Mesendoderm (in vitro differentiated cells): ENCODE measurements at regions not wholly inside any gene's neighbourhood (a gene's known extent, or its start where the extent isn't known, plus 50 kb on each side); places are given as distances from the start of the nearest gene placed in this dataset.
A peak's percentile ranks its signal among the peaks of the same experiment; 100 is the strongest.

ENCODE experiments used
- DNase-seq: peaks from one replicate; pipeline ENCODE4 v3.0.0; 2013
- H2AK5ac ChIP-seq: 2 replicates; pipeline ENCODE4 v1.6.1; 2013; ENCODE audit warnings: low read length, inconsistent platforms
- H2BK120ac ChIP-seq: 2 replicates; pipeline ENCODE4 v1.6.1; 2013; ENCODE audit warnings: low read depth, mild to moderate bottlenecking, low read length, moderate library complexity, mixed read lengths
- H2BK15ac ChIP-seq: replicated peaks from 2 replicates; pipeline ENCODE4 v1.6.1; 2013; ENCODE audit warnings: low read depth, mild to moderate bottlenecking, moderate library complexity
- H2BK5ac ChIP-seq: 2 replicates; pipeline ENCODE4 v1.6.1; 2013; ENCODE audit warnings: low read length, inconsistent platforms
- H3K18ac ChIP-seq: 2 replicates; pipeline ENCODE4 v1.6.1; 2013; ENCODE audit warnings: mild to moderate bottlenecking, low read length, mixed read lengths
- H3K23ac ChIP-seq: one replicate; pipeline ENCODE4 v1.6.1; 2013; ENCODE audit warnings: low read length
- H3K27ac ChIP-seq: 2 replicates; pipeline ENCODE4 v1.5.1; 2013; ENCODE audit warnings: low read depth, mild to moderate bottlenecking, inconsistent platforms, low read length, moderate library complexity
- H3K27me3 ChIP-seq: 2 replicates; pipeline ENCODE4 v1.6.1; 2013; ENCODE audit warnings: low read length, control low read depth, mild to moderate bottlenecking, inconsistent platforms; ENCODE audit not compliant: insufficient read depth, poor library complexity
- H3K36me3 ChIP-seq: 2 replicates; pipeline ENCODE4 v1.6.1; 2013; ENCODE audit warnings: low read length, inconsistent platforms; ENCODE audit not compliant: control insufficient read depth, insufficient read depth
- H3K4ac ChIP-seq: one replicate; pipeline ENCODE4 v1.6.1; 2013; ENCODE audit warnings: low read depth, mild to moderate bottlenecking, low read length, moderate library complexity
- H3K4me1 ChIP-seq: 2 replicates; pipeline ENCODE4 v1.6.1; 2013; ENCODE audit warnings: low read depth, low read length, inconsistent platforms; ENCODE audit not compliant: control insufficient read depth
- H3K4me2 ChIP-seq: 2 replicates; pipeline ENCODE4 v1.6.1; 2013; ENCODE audit warnings: low read length
- H3K4me3 ChIP-seq: 2 replicates; pipeline ENCODE4 v1.5.1; 2013; ENCODE audit warnings: mild to moderate bottlenecking, low read length
- H3K56ac ChIP-seq: one replicate; pipeline ENCODE4 v1.6.1; 2013; ENCODE audit warnings: low read length
- H3K79me1 ChIP-seq: 2 replicates; pipeline ENCODE4 v1.6.1; 2013; ENCODE audit warnings: low read length, inconsistent platforms
- H3K79me2 ChIP-seq: 2 replicates; pipeline ENCODE4 v1.6.1; 2013; ENCODE audit warnings: mild to moderate bottlenecking, low read length; ENCODE audit not compliant: control insufficient read depth, insufficient read depth
- H3K9ac ChIP-seq: 2 replicates; pipeline ENCODE4 v1.6.1; 2013; ENCODE audit warnings: low read length, inconsistent platforms
- H4K5ac ChIP-seq: one replicate; pipeline ENCODE4 v1.6.1; 2013; ENCODE audit warnings: low read length
- H4K8ac ChIP-seq: one replicate; pipeline ENCODE4 v1.6.1; 2013; ENCODE audit warnings: low read depth, mild to moderate bottlenecking, control low read depth, low read length, moderate library complexity
- WGBS: extraction: QIAGEN DNeasy Blood & Tissue Kit; methylation state at CpG from one replicate; pipeline ENCODE4 v1.1.7; 2013; ENCODE audit warnings: low lambda C conversion rate, missing lambda C conversion rate; ENCODE audit not compliant: insufficient coverage; ENCODE audit errors: extremely low coverage; 5-methylcytosine and 5-hydroxymethylcytosine counted together

DNA sequence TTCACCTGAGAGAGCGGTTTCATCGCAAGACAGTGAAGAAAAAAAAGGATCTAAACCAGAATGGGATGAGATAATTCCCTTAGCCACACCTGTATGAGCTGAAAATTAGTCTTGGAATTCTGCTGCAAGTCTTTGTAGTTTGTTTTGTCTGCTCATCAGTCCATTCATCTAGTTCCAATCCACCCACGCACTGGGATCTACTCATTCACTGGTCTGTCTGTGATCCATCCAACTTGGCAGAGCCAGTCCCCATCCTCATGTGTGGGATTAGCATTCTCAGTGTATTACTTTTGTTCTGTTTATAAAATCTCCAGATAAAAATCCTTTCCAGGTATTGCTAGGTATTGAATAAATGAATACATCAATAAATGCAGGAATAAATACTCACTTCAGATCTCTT lies 266.5 kb upstream of the USP24 start:
- Histone ChIP-seq H2BK5ac (no peak overlapping the region), H3K4ac (no peak overlapping the region), H3K79me1 (no peaks in the 10 kb centered on the region), H3K4me3 (no peak overlapping the region), H3K4me2 (no peak overlapping the region), H3K36me3 (no peaks in the 10 kb centered on the region), H4K5ac (no peak overlapping the region), H2BK120ac (no peak overlapping the region), H3K18ac (no peak overlapping the region), H4K8ac (no peak overlapping the region), H3K27me3 (no peaks in the 10 kb centered on the region), H2AK5ac (no peak overlapping the region), H3K23ac (no peak overlapping the region), H3K27ac (no peak overlapping the region), H3K9ac (no peak overlapping the region), H3K79me2 (no peaks in the 10 kb centered on the region), H3K4me1 (no peaks in the 10 kb centered on the region), H3K56ac (no peak overlapping the region), H2BK15ac (no peak overlapping the region)
- DNase-seq: no peak
- no CpG with 5 or more reads among the region's 3 CpGs for WGBS

- Histone ChIP-seq H3K4me2 (no peak overlapping the region), H2BK120ac (no peak overlapping the region), H3K4me3 (no peak overlapping the region), H4K8ac (no peak overlapping the region), H3K4me1 (no peaks in the 10 kb centered on the region), H3K79me2 (no peaks in the 10 kb centered on the region), H3K23ac (no peak overlapping the region), H3K56ac (no peak overlapping the region), H3K36me3 (no peaks in the 10 kb centered on the region), H4K5ac (no peak overlapping the region), H3K79me1 (no peaks in the 10 kb centered on the region), H2AK5ac (no peak overlapping the region), H3K27me3 (no peaks in the 10 kb centered on the region), H3K9ac (no peak overlapping the region), H3K18ac (no peak overlapping the region), H2BK5ac (no peak overlapping the region), H3K27ac (no peak overlapping the region), H2BK15ac (no peak overlapping the region), H3K4ac (no peak overlapping the region)
- WGBS: no CpG with 5 or more reads among the region's 2 CpGs
- no peak for DNase-seq
Measured at GRCh38 chr1:55480029-55480795, 265.0 kb upstream of the USP24 start.

DNA sequence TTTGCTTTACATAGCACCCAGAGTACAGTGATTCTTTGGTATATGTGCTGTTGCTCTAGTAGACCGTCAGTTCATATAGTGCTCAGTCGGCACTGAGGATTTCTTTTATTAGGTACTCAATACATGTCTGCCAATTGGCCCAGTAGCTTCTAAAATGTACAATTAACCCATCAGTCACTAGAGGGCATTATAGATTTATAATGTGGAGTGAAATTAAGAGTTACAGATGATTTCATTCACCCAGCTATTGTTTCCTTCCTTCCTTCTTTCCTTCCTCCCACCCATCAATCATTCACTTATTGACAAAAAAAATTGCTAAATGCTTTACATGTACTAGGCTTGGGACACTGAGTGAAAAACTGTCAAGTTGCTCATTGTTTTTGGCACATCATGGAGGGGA lies 263.6 kb upstream of the USP24 start:
- Histone ChIP-seq H3K9ac (no peak overlapping the region), H4K5ac (no peak overlapping the region), H3K36me3 (no peaks in the 10 kb centered on the region), H4K8ac (no peak overlapping the region), H3K23ac (no peak overlapping the region), H3K4ac (no peak overlapping the region), H3K79me2 (no peaks in the 10 kb centered on the region), H2BK15ac (no peak overlapping the region), H2BK5ac (no peak overlapping the region), H3K56ac (no peak overlapping the region), H3K27me3 (no peaks in the 10 kb centered on the region), H3K18ac (no peak overlapping the region), H3K4me3 (no peak overlapping the region), H2BK120ac (no peak overlapping the region), H3K4me2 (no peak overlapping the region), H3K79me1 (no peaks in the 10 kb centered on the region), H3K4me1 (no peaks in the 10 kb centered on the region), H3K27ac (no peak overlapping the region), H2AK5ac (no peak overlapping the region)
- peak; percentile 19 for DNase-seq
- no CpG with 5 or more reads among the region's 2 CpGs for WGBS

- H2AK5ac ChIP-seq: no peak overlapping the region
Measured at GRCh38 chr1:55477953-55478352, 262.8 kb upstream of the USP24 start.

DNA sequence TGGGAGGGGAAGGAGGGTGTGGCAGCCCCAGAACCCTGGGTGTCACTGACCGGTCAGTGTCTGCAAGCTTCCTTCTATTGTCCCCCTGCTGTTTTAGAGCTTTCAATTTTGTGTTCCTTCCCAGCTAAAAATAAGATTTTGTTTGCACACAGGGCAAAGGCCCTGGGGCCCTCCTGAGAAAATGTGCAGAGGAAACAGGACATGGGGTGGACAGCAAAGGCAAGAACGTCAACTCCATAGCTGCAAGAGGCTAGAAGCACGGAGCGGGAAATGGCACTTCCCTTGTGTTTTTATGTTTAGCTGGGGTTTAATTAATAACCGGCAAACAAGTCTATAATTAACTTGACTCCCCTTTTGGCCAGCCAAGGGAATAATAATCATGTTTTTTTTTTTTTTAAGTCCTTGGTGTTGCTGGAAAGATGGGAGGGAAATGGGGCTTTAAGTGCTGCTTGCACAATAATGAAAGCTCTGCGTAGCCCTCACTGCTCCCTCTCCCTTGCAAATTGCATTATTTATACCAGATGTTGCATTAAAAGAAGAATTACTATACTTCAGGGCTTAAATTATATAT lies 261.4 kb upstream of the USP24 start:
- Histone ChIP-seq H3K27me3 (no peaks in the 10 kb centered on the region), H3K4me3 (no peak overlapping the region), H3K36me3 (no peaks in the 10 kb centered on the region), H3K27ac (no peak overlapping the region), H2AK5ac (no peak overlapping the region), H3K4me1 (no peaks in the 10 kb centered on the region), H3K79me2 (no peaks in the 10 kb centered on the region), H2BK15ac (no peak overlapping the region), H3K79me1 (no peaks in the 10 kb centered on the region), H3K4me2 (no peak overlapping the region), H3K23ac (no peak overlapping the region), H2BK120ac (no peak overlapping the region), H4K8ac (no peak overlapping the region), H3K4ac (no peak overlapping the region), H3K9ac (no peak overlapping the region), H4K5ac (no peak overlapping the region), H2BK5ac (no peak overlapping the region), H3K56ac (no peak overlapping the region), H3K18ac (no peak overlapping the region)
- no peak for DNase-seq
- WGBS: no CpG with 5 or more reads among the region's 6 CpGs

More at GRCh38 chr1:55477953-55478352, 262.8 kb upstream of the USP24 start:
- H3K79me2 ChIP-seq: no peaks in the 10 kb centered on the region
- no peak overlapping the region for H3K23ac ChIP-seq
- no CpG with 5 or more reads among the region's 4 CpGs for WGBS
- no peak overlapping the region for H3K27ac ChIP-seq
- H2BK5ac ChIP-seq: no peak overlapping the region
- H3K4me3 ChIP-seq: no peak overlapping the region
- no peaks in the 10 kb centered on the region for H3K4me1 ChIP-seq
- no peak overlapping the region for H4K5ac ChIP-seq
- no peak overlapping the region for H2BK120ac ChIP-seq
- H3K4ac ChIP-seq: no peak overlapping the region
- H3K27me3 ChIP-seq: no peaks in the 10 kb centered on the region
- no peaks in the 10 kb centered on the region for H3K36me3 ChIP-seq
- no peak overlapping the region for H3K4me2 ChIP-seq
- no peaks in the 10 kb centered on the region for H3K79me1 ChIP-seq
- DNase-seq: no peak
- no peak overlapping the region for H3K18ac ChIP-seq
- no peak overlapping the region for H3K9ac ChIP-seq
- no peak overlapping the region for H4K8ac ChIP-seq
- H2BK15ac ChIP-seq: no peak overlapping the region
- H3K56ac ChIP-seq: no peak overlapping the region
